SJCRH30 (cell line): ENCODE measurements at regions not wholly inside any gene's neighbourhood (a gene's known extent, or its start where the extent isn't known, plus 50 kb on each side); places are given as distances from the start of the nearest gene placed in this dataset.

Source experiments
- DNase-seq, 2 experiments: peaks; one replicate each; pipeline ENCODE4 v3.0.0-alpha.2; 2015 to 2020
- H3K27ac ChIP-seq: fragments of 250-450 bp; sonication (Bioruptor Pico); 2 replicates; pipeline ENCODE4 v1.5.1; 2020; ENCODE audit warnings: mild to moderate bottlenecking, moderate library complexity
- H3K27me3 ChIP-seq: fragments of 250-450 bp; sonication (Bioruptor Pico); 2 replicates; pipeline ENCODE4 v1.5.1; 2020; ENCODE audit warnings: mild to moderate bottlenecking, moderate library complexity
- H3K36me3 ChIP-seq: fragments of 250-450 bp; sonication (Bioruptor Pico); 2 replicates; pipeline ENCODE4 v1.5.1; 2020; ENCODE audit warnings: mild to moderate bottlenecking, moderate library complexity
- H3K4me1 ChIP-seq: fragments of 250-450 bp; sonication (Bioruptor Pico); 2 replicates; pipeline ENCODE4 v1.5.1; 2020; ENCODE audit warnings: mild to moderate bottlenecking, moderate library complexity
- H3K4me3 ChIP-seq: fragments of 250-450 bp; sonication (Bioruptor Pico); 2 replicates; pipeline ENCODE4 v1.5.1; 2020; ENCODE audit warnings: mild to moderate bottlenecking, moderate library complexity
- H3K9me3 ChIP-seq: fragments of 250-450 bp; sonication (Bioruptor Pico); replicated peaks from 2 replicates; pipeline ENCODE4 v1.5.1; 2020; ENCODE audit warnings: mild to moderate bottlenecking, moderate library complexity

DNA sequence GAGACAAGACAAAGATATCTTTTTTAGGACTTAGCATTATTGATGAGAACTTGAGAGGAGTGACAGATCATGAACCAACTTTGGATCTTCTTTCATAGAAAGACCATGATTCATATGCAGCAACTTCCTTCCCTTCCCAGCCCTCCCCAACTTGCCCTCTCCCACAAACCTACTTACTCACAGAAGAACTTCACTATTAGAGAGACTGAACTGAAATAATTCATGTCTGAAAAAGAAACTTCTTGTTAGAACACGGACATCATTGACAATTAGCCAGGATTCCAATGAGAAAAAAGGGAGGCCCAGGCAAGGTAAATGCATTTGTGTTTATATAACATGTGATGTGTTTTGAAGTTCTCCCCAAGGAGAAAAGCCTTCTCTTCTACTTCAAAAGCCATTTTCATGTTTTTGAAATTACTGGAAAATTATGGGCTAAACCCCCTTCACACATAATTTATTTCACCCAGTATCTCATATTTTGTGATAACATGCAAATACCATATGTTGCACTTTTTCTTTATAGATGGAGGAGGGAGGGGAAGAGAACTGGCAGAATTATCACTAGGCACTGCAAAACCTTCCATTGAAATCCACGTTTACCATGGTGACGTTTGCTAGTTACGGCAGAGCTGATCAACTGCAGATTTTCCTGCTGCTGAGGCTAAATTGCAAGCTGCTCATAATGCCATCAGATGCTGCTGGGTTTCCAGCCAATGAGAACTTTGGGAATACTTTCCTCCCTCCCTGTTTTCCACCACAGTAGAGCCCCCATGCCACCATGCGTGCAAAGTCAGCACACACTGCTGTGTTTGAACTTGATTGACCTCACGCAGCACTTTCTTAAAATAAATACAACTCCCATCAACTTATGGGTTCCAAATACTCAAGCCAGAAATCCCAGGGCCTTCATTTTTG lies 294.7 kb downstream of the MEIS1 start:
- no peak overlapping the region for H3K27ac ChIP-seq
- H3K36me3 ChIP-seq, result no peaks in the 10 kb centered on the region
- no peaks in the 10 kb centered on the region for H3K9me3 ChIP-seq
- 0 out of 2 replicates have a peak, but pooled peaks cover 7% of the 10 kb centered on the region for H3K27me3 ChIP-seq
- no peak for DNase-seq
- H3K4me1 ChIP-seq, result no peaks in the 10 kb centered on the region
- no peak overlapping the region for H3K4me3 ChIP-seq

- H3K9me3 ChIP-seq, result no peaks in the 10 kb centered on the region
- no peak for DNase-seq
- no peak overlapping the region for H3K27ac ChIP-seq
- no peaks in the 10 kb centered on the region for H3K4me1 ChIP-seq
- no peaks in the 10 kb centered on the region for H3K36me3 ChIP-seq
- no peak overlapping the region for H3K4me3 ChIP-seq
- 0 out of 2 replicates have a peak, but pooled peaks cover 7% of the 10 kb centered on the region for H3K27me3 ChIP-seq
Observed at GRCh38 chr2:66730441-66730840, 295.5 kb downstream of the MEIS1 start.

DNA sequence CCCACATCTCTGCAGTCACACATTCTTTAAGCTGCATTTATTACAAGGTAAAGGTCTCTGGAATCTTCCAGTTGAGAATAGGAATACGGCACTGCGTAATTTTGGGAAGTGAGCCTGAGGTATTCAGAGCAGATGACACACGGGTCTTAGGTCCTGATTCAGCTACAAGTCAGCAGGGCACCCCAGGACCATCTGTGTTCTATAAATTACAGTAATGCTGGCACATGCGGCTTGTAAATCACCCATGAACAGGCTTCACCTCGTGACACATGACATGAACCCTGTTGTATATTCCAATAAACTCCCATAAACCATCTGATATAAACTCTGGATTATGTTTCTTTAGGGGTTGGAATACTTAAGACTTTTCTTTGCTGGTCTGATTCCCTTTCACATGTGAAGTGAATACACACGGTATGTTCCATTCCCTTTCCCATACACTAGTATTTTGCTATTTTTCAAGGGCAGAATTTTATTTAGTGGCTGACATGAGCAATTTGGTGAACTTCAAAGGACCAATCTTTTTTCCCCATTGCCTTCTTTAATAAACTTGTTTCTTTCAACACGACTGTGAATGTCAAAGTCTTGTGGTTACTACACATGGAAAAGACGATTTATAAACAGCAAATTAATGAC lies 298.6 kb downstream of the MEIS1 start:
- DNase-seq, result no peak
- Histone ChIP-seq H3K27ac (no peak overlapping the region), H3K36me3 (no peaks in the 10 kb centered on the region), H3K9me3 (no peaks in the 10 kb centered on the region), H3K27me3 (0 out of 2 replicates have a peak, but pooled peaks cover 7% of the 10 kb centered on the region), H3K4me1 (no peaks in the 10 kb centered on the region), H3K4me3 (no peak overlapping the region)

GRCh38 chr2:66748939-66749338 lies 314.0 kb downstream of the MEIS1 start:
- no peaks in the 10 kb centered on the region for H3K36me3 ChIP-seq
- no peaks in the 10 kb centered on the region for H3K4me1 ChIP-seq
- no peak for DNase-seq
- no peak overlapping the region for H3K4me3 ChIP-seq
- no peaks in the 10 kb centered on the region for H3K9me3 ChIP-seq
- no peak overlapping the region for H3K27ac ChIP-seq
- H3K27me3 ChIP-seq, result no peaks in the 10 kb centered on the region

GRCh38 chr2:66749566-66749965 lies 314.6 kb downstream of the MEIS1 start:
- H3K4me1 ChIP-seq, result no peaks in the 10 kb centered on the region
- no peaks in the 10 kb centered on the region for H3K9me3 ChIP-seq
- H3K4me3 ChIP-seq, result no peak overlapping the region
- H3K27me3 ChIP-seq, result no peaks in the 10 kb centered on the region
- H3K36me3 ChIP-seq, result no peaks in the 10 kb centered on the region
- no peak overlapping the region for H3K27ac ChIP-seq
- no peak for DNase-seq

GRCh38 chr2:66753257-66753656 lies 318.3 kb downstream of the MEIS1 start:
- no peak for DNase-seq
- H3K9me3 ChIP-seq, result no peaks in the 10 kb centered on the region
- no peak overlapping the region for H3K4me3 ChIP-seq
- no peaks in the 10 kb centered on the region for H3K4me1 ChIP-seq
- H3K36me3 ChIP-seq, result no peaks in the 10 kb centered on the region
- no peaks in the 10 kb centered on the region for H3K27me3 ChIP-seq
- no peak overlapping the region for H3K27ac ChIP-seq

GRCh38 chr2:66753660-66754059 lies 318.7 kb downstream of the MEIS1 start:
- no peaks in the 10 kb centered on the region for H3K36me3 ChIP-seq
- H3K4me3 ChIP-seq, result no peak overlapping the region
- DNase-seq, result no peak
- H3K9me3 ChIP-seq, result no peaks in the 10 kb centered on the region
- no peak overlapping the region for H3K27ac ChIP-seq
- no peaks in the 10 kb centered on the region for H3K4me1 ChIP-seq
- H3K27me3 ChIP-seq, result no peaks in the 10 kb centered on the region

DNA sequence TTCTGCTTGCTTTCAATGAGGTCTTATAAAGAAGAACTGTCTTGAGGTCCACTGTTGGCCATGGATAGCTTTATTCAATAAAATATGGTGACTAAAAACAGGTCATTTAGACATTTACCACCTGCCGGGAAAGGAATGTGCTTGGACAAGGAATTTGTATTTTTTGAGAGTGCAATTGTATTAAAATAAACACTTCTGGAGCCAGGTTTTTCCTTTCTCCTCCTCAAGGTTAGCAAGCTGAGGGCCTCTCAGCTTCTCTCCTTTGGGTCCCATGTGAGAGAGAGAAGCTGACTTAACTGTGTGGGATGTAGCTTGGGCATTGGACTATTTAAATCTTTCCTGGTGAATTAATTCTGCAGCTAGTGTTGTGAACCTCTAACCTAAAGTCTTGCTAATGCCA lies 321.0 kb downstream of the MEIS1 start:
- Histone ChIP-seq H3K9me3 (no peaks in the 10 kb centered on the region), H3K27me3 (no peaks in the 10 kb centered on the region), H3K4me3 (no peak overlapping the region), H3K27ac (no peak overlapping the region), H3K36me3 (no peaks in the 10 kb centered on the region), H3K4me1 (no peaks in the 10 kb centered on the region)
- no peak for DNase-seq

DNA sequence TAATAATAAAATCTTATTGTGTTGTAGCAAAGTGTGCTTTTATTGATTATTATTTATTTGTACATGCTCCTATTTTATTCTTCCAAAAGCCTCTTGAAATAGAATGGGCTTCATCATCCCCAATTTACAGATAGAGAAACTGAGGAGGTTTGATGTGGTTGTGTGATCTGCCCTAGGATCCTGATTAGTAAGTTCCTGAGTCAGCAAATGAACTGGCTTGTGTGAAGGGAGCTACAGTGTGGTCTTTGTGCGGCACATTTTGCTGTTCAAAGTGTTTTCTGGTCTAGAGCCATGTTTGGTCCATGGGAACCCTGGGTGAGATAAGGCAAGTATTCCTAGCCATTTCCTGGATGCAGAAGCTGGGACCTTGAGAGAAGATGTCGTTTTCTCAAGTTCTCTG lies 326.9 kb downstream of the MEIS1 start:
- no peak overlapping the region for H3K27ac ChIP-seq
- DNase-seq, result no peak
- H3K27me3 ChIP-seq, result no peaks in the 10 kb centered on the region
- H3K4me3 ChIP-seq, result no peak overlapping the region
- H3K36me3 ChIP-seq, result no peaks in the 10 kb centered on the region
- H3K9me3 ChIP-seq, result no peaks in the 10 kb centered on the region
- no peaks in the 10 kb centered on the region for H3K4me1 ChIP-seq

GRCh38 chr2:66762761-66763160 lies 327.8 kb downstream of the MEIS1 start:
- Histone ChIP-seq H3K27ac (no peak overlapping the region), H3K4me1 (no peaks in the 10 kb centered on the region), H3K36me3 (no peaks in the 10 kb centered on the region), H3K4me3 (no peak overlapping the region), H3K27me3 (no peaks in the 10 kb centered on the region), H3K9me3 (no peaks in the 10 kb centered on the region)
- no peak for DNase-seq

GRCh38 chr2:66766582-66766981 lies 331.7 kb downstream of the MEIS1 start:
- no peak for DNase-seq
- Histone ChIP-seq H3K9me3 (no peaks in the 10 kb centered on the region), H3K27me3 (no peaks in the 10 kb centered on the region), H3K4me3 (no peak overlapping the region), H3K36me3 (no peaks in the 10 kb centered on the region), H3K27ac (no peak overlapping the region), H3K4me1 (no peaks in the 10 kb centered on the region)

DNA sequence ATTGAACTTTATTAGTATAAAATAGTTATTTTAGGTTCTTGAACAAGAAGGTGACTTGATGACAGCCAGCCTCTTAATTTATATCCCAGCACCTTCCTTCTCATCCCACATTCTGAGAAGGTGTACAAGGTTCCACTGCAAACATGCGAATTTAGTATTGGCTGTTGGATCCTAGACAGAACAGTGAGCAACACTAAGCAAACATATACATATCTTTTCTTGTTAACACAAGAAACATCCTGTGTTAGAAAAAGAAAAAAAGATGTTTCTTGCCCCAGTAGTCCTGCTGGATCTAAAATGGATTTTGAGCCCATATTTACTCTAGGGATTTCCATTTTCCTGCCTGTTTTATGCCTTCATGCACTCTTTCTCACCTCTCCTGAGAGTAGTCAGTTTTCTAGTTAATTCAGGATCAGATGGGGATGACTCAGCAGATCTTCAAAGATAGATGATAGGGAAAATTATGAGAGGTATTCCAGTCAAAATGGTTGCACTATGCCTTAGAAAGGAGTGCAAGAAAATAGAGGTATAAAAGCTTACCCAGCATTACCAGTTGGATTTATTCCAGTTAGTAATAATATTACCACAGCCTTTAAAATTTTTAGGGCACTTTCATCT lies 336.5 kb downstream of the MEIS1 start:
- no peak overlapping the region for H3K4me3 ChIP-seq
- no peak for DNase-seq
- H3K27me3 ChIP-seq, result no peaks in the 10 kb centered on the region
- H3K4me1 ChIP-seq, result no peaks in the 10 kb centered on the region
- no peaks in the 10 kb centered on the region for H3K9me3 ChIP-seq
- no peaks in the 10 kb centered on the region for H3K36me3 ChIP-seq
- no peak overlapping the region for H3K27ac ChIP-seq

GRCh38 chr2:66772618-66773017 lies 337.7 kb downstream of the MEIS1 start:
- no peaks in the 10 kb centered on the region for H3K27me3 ChIP-seq
- H3K4me3 ChIP-seq, result no peak overlapping the region
- DNase-seq, result no peak
- no peaks in the 10 kb centered on the region for H3K9me3 ChIP-seq
- H3K27ac ChIP-seq, result no peak overlapping the region
- H3K36me3 ChIP-seq, result no peaks in the 10 kb centered on the region
- H3K4me1 ChIP-seq, result no peaks in the 10 kb centered on the region

- Histone ChIP-seq H3K27me3 (no peaks in the 10 kb centered on the region), H3K4me1 (no peaks in the 10 kb centered on the region), H3K9me3 (no peaks in the 10 kb centered on the region), H3K4me3 (no peak overlapping the region), H3K27ac (no peak overlapping the region), H3K36me3 (no peaks in the 10 kb centered on the region)
- no peak for DNase-seq
Observed at GRCh38 chr2:66775730-66776422, 341.0 kb downstream of the MEIS1 start.

DNA sequence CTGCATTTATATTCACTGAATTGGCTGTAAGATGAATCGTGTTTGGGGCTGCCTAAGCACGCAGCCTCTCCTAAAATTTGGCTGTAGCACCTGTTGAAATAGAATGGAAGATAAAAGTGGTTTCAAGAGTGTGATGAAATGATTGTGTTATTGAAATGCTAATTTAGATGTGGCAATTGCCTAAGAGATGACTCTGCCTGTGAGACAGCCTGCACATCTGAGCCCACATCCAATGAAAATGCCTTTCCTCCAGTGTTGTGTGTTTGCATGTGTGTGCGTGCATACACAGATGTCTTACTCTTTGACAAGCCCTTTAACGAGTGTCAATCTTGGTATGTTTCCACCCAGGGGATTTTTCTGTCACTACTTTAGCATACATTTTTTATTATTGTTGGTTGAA lies 346.9 kb downstream of the MEIS1 start:
- Histone ChIP-seq H3K36me3 (no peaks in the 10 kb centered on the region), H3K9me3 (no peaks in the 10 kb centered on the region), H3K4me1 (no peaks in the 10 kb centered on the region), H3K27me3 (0 out of 2 replicates have a peak, but pooled peaks cover 2% of the 10 kb centered on the region), H3K27ac (no peak overlapping the region), H3K4me3 (no peak overlapping the region)
- DNase-seq, result no peak
